ENCODE measurements at regions not wholly inside any gene's neighbourhood (a gene's known extent, or its start where the extent isn't known, plus 50 kb on each side); places are given as distances from the start of the nearest gene placed in this dataset.
A peak's percentile ranks its signal among the peaks of the same experiment; 100 is the strongest.

GRCh38 chr10:6726924-6727323, 146.8 kb upstream of the PRKCQ start:
- DNase-seq: no peak
- Histone ChIP-seq H3K4me1 (peaks cover 6% of the 10 kb centered on the region), H3K27ac (no peak overlapping the region), H3K36me3 (no peaks in the 10 kb centered on the region), H3K9me3 (no peaks in the 10 kb centered on the region), H3K4me3 (no peak overlapping the region), H3K27me3 (peaks cover 19% of the 10 kb centered on the region)
- intact Hi-C loops (cut with DNase I): no loop called here
- TF ChIP-seq CTCF (IDR thresholded peaks at IDR 0.05): no peak
- no peak for ATAC-seq

- intact Hi-C loops (cut with DNase I): no loop called here
- H3K27ac ChIP-seq: no peak overlapping the region
- no peak for DNase-seq
- no peak for ATAC-seq
- peaks cover 11% of the 10 kb centered on the region for H3K4me1 ChIP-seq
- H3K9me3 ChIP-seq: no peaks in the 10 kb centered on the region
- no peak for TF ChIP-seq CTCF (IDR thresholded peaks at IDR 0.05)
- no peaks in the 10 kb centered on the region for H3K36me3 ChIP-seq
- H3K4me3 ChIP-seq: no peak overlapping the region
- peaks cover 10% of the 10 kb centered on the region for H3K27me3 ChIP-seq
These were observed 142.5 kb upstream of the PRKCQ start for GRCh38 chr10:6722616-6723004.

- DNase-seq: no peak
- no peak for TF ChIP-seq CTCF (IDR thresholded peaks at IDR 0.05)
- intact Hi-C loops (cut with DNase I): no loop called here
- Histone ChIP-seq H3K27me3 (peaks cover 10% of the 10 kb centered on the region), H3K4me1 (peaks cover 11% of the 10 kb centered on the region), H3K9me3 (no peaks in the 10 kb centered on the region), H3K27ac (no peak overlapping the region), H3K4me3 (no peak overlapping the region), H3K36me3 (no peaks in the 10 kb centered on the region)
- ATAC-seq: no peak
These were observed 142.0 kb upstream of the PRKCQ start for GRCh38 chr10:6721964-6722615.

- no peak for TF ChIP-seq CTCF (IDR thresholded peaks at IDR 0.05)
- intact Hi-C loops (cut with DNase I): no loop called here
- Histone ChIP-seq H3K36me3 (no peaks in the 10 kb centered on the region), H3K4me1 (peaks cover 11% of the 10 kb centered on the region), H3K4me3 (no peak overlapping the region), H3K9me3 (no peaks in the 10 kb centered on the region), H3K27ac (no peak overlapping the region), H3K27me3 (peaks cover 5% of the 10 kb centered on the region)
- DNase-seq (no peak), ATAC-seq (peak; percentile 34)
These were observed 141.4 kb upstream of the PRKCQ start for GRCh38 chr10:6721480-6721879.

DNA sequence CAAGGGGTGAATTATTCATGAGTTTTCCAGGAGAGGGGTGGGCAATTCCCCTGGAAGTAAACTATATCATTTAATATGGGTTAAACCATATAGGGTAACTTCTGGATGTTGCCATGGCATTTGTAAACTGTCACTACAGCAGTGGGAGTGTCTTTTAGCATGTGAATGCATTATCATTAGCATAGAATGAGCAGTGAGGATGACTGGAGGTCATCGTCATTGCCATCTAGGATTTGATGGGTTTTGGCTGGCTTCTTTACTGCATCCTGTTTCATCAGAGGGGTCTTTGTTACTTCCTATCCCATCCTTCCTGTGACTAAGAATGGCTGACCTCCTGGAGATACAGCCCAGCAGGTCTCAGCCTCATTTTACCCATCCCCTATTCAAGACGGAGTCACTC, 139.5 kb upstream of the PRKCQ start:
- Histone ChIP-seq H3K4me3 (no peak overlapping the region), H3K27ac (no peak overlapping the region), H3K27me3 (peaks cover 3% of the 10 kb centered on the region), H3K36me3 (no peaks in the 10 kb centered on the region), H3K4me1 (peaks cover 11% of the 10 kb centered on the region), H3K9me3 (no peaks in the 10 kb centered on the region)
- no peak for DNase-seq
- intact Hi-C loops (cut with DNase I): no loop called here
- ATAC-seq: no peak
- TF ChIP-seq CTCF (IDR thresholded peaks at IDR 0.05): no peak

- TF ChIP-seq CTCF (IDR thresholded peaks at IDR 0.05): no peak
- Histone ChIP-seq H3K36me3 (no peaks in the 10 kb centered on the region), H3K27me3 (no peaks in the 10 kb centered on the region), H3K4me3 (no peak overlapping the region), H3K27ac (no peak overlapping the region), H3K9me3 (no peaks in the 10 kb centered on the region), H3K4me1 (peaks cover 11% of the 10 kb centered on the region)
- intact Hi-C loops (cut with DNase I): no loop called here
- ATAC-seq (no peak), DNase-seq (no peak)
These were observed 138.5 kb upstream of the PRKCQ start for GRCh38 chr10:6718550-6718949.
